H9 (cell line): ENCODE measurements at regions not wholly inside any gene's neighbourhood (a gene's known extent, or its start where the extent isn't known, plus 50 kb on each side); places are given as distances from the start of the nearest gene placed in this dataset.

Experiments used
- DNase-seq: peaks from one replicate; pipeline ENCODE4 v3.0.0-alpha.2; 2017
- H2AFZ ChIP-seq: one replicate; pipeline ENCODE4 v1.6.1; 2013; ENCODE audit warnings: mild to moderate bottlenecking, low read length, control low read depth, moderate library complexity
- H2AK5ac ChIP-seq: 2 replicates; pipeline ENCODE4 v1.6.1; 2013; ENCODE audit warnings: low read length, control low read depth, mixed read lengths; ENCODE audit not compliant: insufficient read length
- H2BK120ac ChIP-seq: one replicate; pipeline ENCODE4 v1.6.1; 2013; ENCODE audit warnings: low read depth, mild to moderate bottlenecking, low read length, control low read depth, inconsistent platforms; ENCODE audit not compliant: poor library complexity, severe bottlenecking
- H2BK12ac ChIP-seq: 2 replicates; pipeline ENCODE4 v1.6.1; 2013; ENCODE audit warnings: low read length, control low read depth, mixed read lengths, low read depth; ENCODE audit not compliant: insufficient read length
- H2BK15ac ChIP-seq: 2 replicates; pipeline ENCODE4 v1.6.1; 2013; ENCODE audit warnings: low read depth, low read length, control low read depth
- H2BK20ac ChIP-seq: one replicate; pipeline ENCODE4 v1.6.1; 2013; ENCODE audit warnings: low read depth, mild to moderate bottlenecking, low read length, control low read depth, inconsistent platforms; ENCODE audit not compliant: poor library complexity, severe bottlenecking
- H2BK5ac ChIP-seq: 2 replicates; pipeline ENCODE4 v1.6.1; 2013; ENCODE audit warnings: low read length, control low read depth, mixed read lengths; ENCODE audit not compliant: insufficient read length
- H3K14ac ChIP-seq: 2 replicates; pipeline ENCODE4 v1.6.1; 2013; ENCODE audit warnings: low read length, control low read depth; ENCODE audit not compliant: insufficient read depth
- H3K18ac ChIP-seq: 2 replicates; pipeline ENCODE4 v1.6.1; 2013; ENCODE audit warnings: low read depth, mild to moderate bottlenecking, mixed read lengths, low read length, control low read depth; ENCODE audit not compliant: insufficient read length
- H3K23ac ChIP-seq: 2 replicates; pipeline ENCODE4 v1.6.1; 2013; ENCODE audit warnings: low read length, control low read depth, mixed read lengths, low read depth; ENCODE audit not compliant: insufficient read length
- H3K23me2 ChIP-seq: 2 replicates; pipeline ENCODE4 v1.6.1; 2013; ENCODE audit warnings: low read depth, mild to moderate bottlenecking, mixed read lengths, low read length, control low read depth; ENCODE audit not compliant: insufficient read length, poor library complexity, severe bottlenecking
- H3K27ac ChIP-seq: 2 replicates; pipeline ENCODE4 v1.5.1; 2013; ENCODE audit warnings: low read length, control low read depth, mixed read lengths, low read depth; ENCODE audit not compliant: insufficient read length
- H3K27me3 ChIP-seq: 2 replicates; pipeline ENCODE4 v1.6.1; 2013; ENCODE audit warnings: low read length, control low read depth, inconsistent platforms; ENCODE audit not compliant: insufficient read depth
- H3K4ac ChIP-seq: 2 replicates; pipeline ENCODE4 v1.6.1; 2013; ENCODE audit warnings: low read depth, mild to moderate bottlenecking, control low read depth, inconsistent platforms, low read length, moderate library complexity
- H3K4me1 ChIP-seq: 2 replicates; pipeline ENCODE4 v1.6.1; 2013; ENCODE audit warnings: low read length, control low read depth, inconsistent platforms; ENCODE audit not compliant: insufficient read depth
- H3K4me2 ChIP-seq: 2 replicates; pipeline ENCODE4 v1.6.1; 2013; ENCODE audit warnings: low read length, control low read depth, mixed read lengths; ENCODE audit not compliant: insufficient read length, insufficient read depth
- H3K56ac ChIP-seq: 2 replicates; pipeline ENCODE4 v1.6.1; 2013; ENCODE audit warnings: low read depth, mild to moderate bottlenecking, mixed read lengths, low read length, control low read depth; ENCODE audit not compliant: insufficient read length
- H3K79me1 ChIP-seq: 2 replicates; pipeline ENCODE4 v1.6.1; 2013; ENCODE audit warnings: low read depth, mild to moderate bottlenecking, moderate library complexity, low read length, control low read depth, inconsistent platforms; ENCODE audit not compliant: insufficient read depth, poor library complexity, severe bottlenecking
- H3K79me2 ChIP-seq: 2 replicates; pipeline ENCODE4 v1.6.1; 2013; ENCODE audit warnings: low read length, control low read depth, inconsistent platforms; ENCODE audit not compliant: insufficient read depth
- H3K9ac ChIP-seq: 2 replicates; pipeline ENCODE4 v1.6.1; 2013; ENCODE audit warnings: low read length, control low read depth, mixed read lengths; ENCODE audit not compliant: insufficient read length; ENCODE audit errors: extremely low read depth
- H3K9me3 ChIP-seq: one replicate; pipeline ENCODE4 v1.6.1; 2013; ENCODE audit warnings: low read depth, low read length, inconsistent platforms; ENCODE audit not compliant: control insufficient read depth
- H3T11ph ChIP-seq: one replicate; pipeline ENCODE4 v1.6.1; 2013; ENCODE audit warnings: mild to moderate bottlenecking, low read length, control low read depth, inconsistent platforms
- H4K20me1 ChIP-seq: one replicate; pipeline ENCODE4 v1.6.1; 2013; ENCODE audit not compliant: control insufficient read depth, insufficient read length, insufficient read depth
- H4K5ac ChIP-seq: 2 replicates; pipeline ENCODE4 v1.6.1; 2013; ENCODE audit warnings: low read depth, mild to moderate bottlenecking, mixed read lengths, low read length, control low read depth; ENCODE audit not compliant: insufficient read length
- H4K8ac ChIP-seq: replicated peaks from 2 replicates; pipeline ENCODE4 v1.6.1; 2013; ENCODE audit warnings: low read length, control low read depth, mixed read lengths, low read depth; ENCODE audit not compliant: insufficient read length
- H4K91ac ChIP-seq: 2 replicates; pipeline ENCODE4 v1.6.1; 2013; ENCODE audit warnings: low read depth, mild to moderate bottlenecking, moderate library complexity, mixed read lengths, low read length, control low read depth; ENCODE audit not compliant: insufficient read length
- H3K27ac Mint-ChIP-seq, 3 experiments: 2 replicates in 2 of 3; 3 replicates in 1 of 3; pipeline ENCODE4 v1.8.0; 2020 to 2021; ENCODE audit warnings: mixed read lengths in 3 of 3, mild to moderate bottlenecking in 1 of 3, moderate library complexity in 1 of 3
- H3K27me3 Mint-ChIP-seq: 2 replicates; pipeline ENCODE4 v1.8.0; 2021; ENCODE audit warnings: low read depth, mild to moderate bottlenecking, moderate library complexity, mixed read lengths
- H3K36me3 Mint-ChIP-seq, 3 experiments: 2 replicates in 2 of 3; 3 replicates in 1 of 3; pipeline ENCODE4 v1.8.0; 2020 to 2021; ENCODE audit warnings: low read depth in 3 of 3, mixed read lengths in 3 of 3; ENCODE audit not compliant: insufficient read depth in 1 of 3
- H3K4me1 Mint-ChIP-seq, 2 experiments: 2 replicates each; pipeline ENCODE4 v1.8.0; 2020; ENCODE audit warnings: mixed read lengths in 2 of 2
- H3K4me3 Mint-ChIP-seq, 2 experiments: 2 replicates in 1 of 2; 3 replicates in 1 of 2; pipeline ENCODE4 v1.8.0; 2020 to 2021; ENCODE audit warnings: mild to moderate bottlenecking in 2 of 2, mixed read lengths in 2 of 2, moderate library complexity in 1 of 2
- H3K9me3 Mint-ChIP-seq, 2 experiments: 2 replicates in 1 of 2; 3 replicates in 1 of 2; pipeline ENCODE4 v1.8.0; 2020; ENCODE audit warnings: mild to moderate bottlenecking in 2 of 2, mixed read lengths in 2 of 2, moderate library complexity in 1 of 2
- CTCF ChIP-seq: fragments of 200-600 bp; sonication (generic); conservative IDR thresholded peaks from 3 replicates; pipeline ENCODE4 v1.8.0; 2021; ENCODE audit warnings: antibody characterized with exemption, mild to moderate bottlenecking
- WGBS: extraction: QIAGEN DNeasy Blood & Tissue Kit; methylation state at CpG from one replicate; pipeline ENCODE4 v1.1.7; 2013; ENCODE audit warnings: missing lambda C conversion rate, low lambda C conversion rate, mixed read lengths; ENCODE audit not compliant: insufficient read length; ENCODE audit errors: extremely low coverage; 5-methylcytosine and 5-hydroxymethylcytosine counted together

GRCh38 chr1:187725216-187725615, 896.5 kb downstream of the PLA2G4A start:
- Histone ChIP-seq H3K23me2 (no peaks in the 10 kb centered on the region), H3K9ac (no peak overlapping the region), H3K4ac (no peak overlapping the region), H3K23ac (no peak overlapping the region), H2BK5ac (no peak overlapping the region), H2BK12ac (no peak overlapping the region), H3K79me1 (no peaks in the 10 kb centered on the region), H3K4me1 (no peaks in the 10 kb centered on the region), H4K8ac (no peak overlapping the region), H3T11ph (no peak overlapping the region), H2AFZ (no peak overlapping the region), H3K14ac (no peak overlapping the region), H3K18ac (no peak overlapping the region), H2BK20ac (no peak overlapping the region), H2BK15ac (no peak overlapping the region), H3K79me2 (no peaks in the 10 kb centered on the region), H2BK120ac (no peak overlapping the region), H3K27me3 (no peaks in the 10 kb centered on the region), H3K4me2 (no peak overlapping the region), H4K20me1 (no peaks in the 10 kb centered on the region), H2AK5ac (no peak overlapping the region), H4K5ac (no peak overlapping the region), H3K9me3 (no peaks in the 10 kb centered on the region), H3K27ac (no peak overlapping the region), H3K56ac (no peak overlapping the region), H4K91ac (no peak overlapping the region)
- H3K36me3 Mint-ChIP-seq, result no peaks in the 10 kb centered on the region
- H3K4me1 Mint-ChIP-seq, result no peaks in the 10 kb centered on the region
- no peak overlapping the region for H3K27ac Mint-ChIP-seq
- WGBS, result no CpG with 5 or more reads among the region's 2 CpGs
- DNase-seq, result no peak
- no peak for TF ChIP-seq CTCF
- H3K4me3 Mint-ChIP-seq, result no peak overlapping the region
- H3K9me3 Mint-ChIP-seq, result no peaks in the 10 kb centered on the region
- H3K27me3 Mint-ChIP-seq, result no peaks in the 10 kb centered on the region
